KMS-11 (cell line): ENCODE measurements at regions not wholly inside any gene's neighbourhood (a gene's known extent, or its start where the extent isn't known, plus 50 kb on each side); places are given as distances from the start of the nearest gene placed in this dataset.

Experiments used
- H2AFZ ChIP-seq: fragments of 200-600 bp; sonication (generic); 2 replicates; pipeline ENCODE4 v1.6.1; 2016; ENCODE audit warnings: antibody characterized with exemption, mixed run types, low read depth
- H3K27ac ChIP-seq: fragments of 200-600 bp; sonication (generic); 2 replicates; pipeline ENCODE4 v1.6.1; 2016; ENCODE audit warnings: mild to moderate bottlenecking, mixed run types
- H3K27me3 ChIP-seq: fragments of 200-600 bp; sonication (generic); 2 replicates; pipeline ENCODE4 v1.6.1; 2017; ENCODE audit warnings: mild to moderate bottlenecking, low read depth, mixed run types, moderate library complexity; ENCODE audit not compliant: insufficient read depth
- H3K36me3 ChIP-seq: fragments of 200-600 bp; sonication (generic); 2 replicates; pipeline ENCODE4 v1.6.1; 2017; ENCODE audit warnings: mild to moderate bottlenecking, mixed run types; ENCODE audit not compliant: insufficient read depth
- H3K4me1 ChIP-seq: fragments of 200-600 bp; sonication (generic); 2 replicates; pipeline ENCODE4 v1.6.1; 2016; ENCODE audit warnings: mild to moderate bottlenecking, low read depth, mixed run types; ENCODE audit not compliant: poor library complexity, severe bottlenecking
- H3K4me2 ChIP-seq: fragments of 200-600 bp; sonication (generic); 2 replicates; pipeline ENCODE4 v1.7.0; 2016; ENCODE audit warnings: mild to moderate bottlenecking, mixed run types
- H3K4me3 ChIP-seq: fragments of 200-600 bp; sonication (generic); IDR thresholded peaks from 2 replicates; pipeline ENCODE4 v1.6.1; 2017; ENCODE audit warnings: low read depth, low read length, mixed read lengths; ENCODE audit not compliant: insufficient read depth
- H3K79me2 ChIP-seq: fragments of 200-600 bp; sonication (generic); 2 replicates; pipeline ENCODE4 v1.6.1; 2016; ENCODE audit warnings: low read depth, mixed run types; ENCODE audit not compliant: insufficient read depth
- H3K9ac ChIP-seq: fragments of 200-600 bp; sonication (generic); 2 replicates; pipeline ENCODE4 v1.6.1; 2016; ENCODE audit warnings: mild to moderate bottlenecking, mixed run types
- H4K20me1 ChIP-seq: fragments of 200-600 bp; sonication (generic); 2 replicates; pipeline ENCODE4 v1.6.1; 2016; ENCODE audit warnings: mild to moderate bottlenecking, mixed run types; ENCODE audit not compliant: insufficient read depth
- TF ChIP-seq, protein P1 (sequence below): fragments of 200-600 bp; sonication (generic); conservative IDR thresholded peaks from 2 replicates; pipeline ENCODE4 v1.6.1; 2017; ENCODE audit warnings: low read depth, mild to moderate bottlenecking, antibody characterized with exemption, low read length, moderate library complexity, mixed read lengths

DNA sequence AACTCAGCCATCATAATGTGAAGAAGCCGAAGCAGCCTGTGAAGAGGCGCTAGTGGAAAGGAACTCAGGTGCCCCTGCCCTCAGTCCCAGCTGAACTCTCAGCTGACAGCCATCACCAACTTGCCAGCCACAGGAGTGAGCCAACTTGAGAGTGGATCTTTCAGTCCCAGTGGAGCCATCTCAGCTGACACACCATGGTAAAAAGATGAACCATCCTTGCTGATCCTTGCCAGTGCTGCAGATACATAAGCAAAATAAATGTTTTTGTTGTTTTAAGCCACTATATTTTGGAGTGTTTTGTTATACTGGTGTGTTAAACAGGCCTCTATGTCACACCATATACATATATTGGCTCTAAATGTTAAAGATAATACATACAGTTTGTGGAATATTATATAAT lies 195.8 kb upstream of the SPRED2 start:
- no peak overlapping the region for H3K9ac ChIP-seq
- peaks cover 6% of the 10 kb centered on the region for H3K4me1 ChIP-seq
- no peak overlapping the region for H3K4me2 ChIP-seq
- no peak overlapping the region for H3K27ac ChIP-seq
- no peak overlapping the region for H2AFZ ChIP-seq
- H3K4me3 ChIP-seq: no peak overlapping the region
- H3K36me3 ChIP-seq: no peaks in the 10 kb centered on the region
- TF ChIP-seq, protein P1, sequence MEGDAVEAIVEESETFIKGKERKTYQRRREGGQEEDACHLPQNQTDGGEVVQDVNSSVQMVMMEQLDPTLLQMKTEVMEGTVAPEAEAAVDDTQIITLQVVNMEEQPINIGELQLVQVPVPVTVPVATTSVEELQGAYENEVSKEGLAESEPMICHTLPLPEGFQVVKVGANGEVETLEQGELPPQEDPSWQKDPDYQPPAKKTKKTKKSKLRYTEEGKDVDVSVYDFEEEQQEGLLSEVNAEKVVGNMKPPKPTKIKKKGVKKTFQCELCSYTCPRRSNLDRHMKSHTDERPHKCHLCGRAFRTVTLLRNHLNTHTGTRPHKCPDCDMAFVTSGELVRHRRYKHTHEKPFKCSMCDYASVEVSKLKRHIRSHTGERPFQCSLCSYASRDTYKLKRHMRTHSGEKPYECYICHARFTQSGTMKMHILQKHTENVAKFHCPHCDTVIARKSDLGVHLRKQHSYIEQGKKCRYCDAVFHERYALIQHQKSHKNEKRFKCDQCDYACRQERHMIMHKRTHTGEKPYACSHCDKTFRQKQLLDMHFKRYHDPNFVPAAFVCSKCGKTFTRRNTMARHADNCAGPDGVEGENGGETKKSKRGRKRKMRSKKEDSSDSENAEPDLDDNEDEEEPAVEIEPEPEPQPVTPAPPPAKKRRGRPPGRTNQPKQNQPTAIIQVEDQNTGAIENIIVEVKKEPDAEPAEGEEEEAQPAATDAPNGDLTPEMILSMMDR: no peak
- H3K27me3 ChIP-seq: no peaks in the 10 kb centered on the region
- no peaks in the 10 kb centered on the region for H3K79me2 ChIP-seq
- H4K20me1 ChIP-seq: no peaks in the 10 kb centered on the region

DNA sequence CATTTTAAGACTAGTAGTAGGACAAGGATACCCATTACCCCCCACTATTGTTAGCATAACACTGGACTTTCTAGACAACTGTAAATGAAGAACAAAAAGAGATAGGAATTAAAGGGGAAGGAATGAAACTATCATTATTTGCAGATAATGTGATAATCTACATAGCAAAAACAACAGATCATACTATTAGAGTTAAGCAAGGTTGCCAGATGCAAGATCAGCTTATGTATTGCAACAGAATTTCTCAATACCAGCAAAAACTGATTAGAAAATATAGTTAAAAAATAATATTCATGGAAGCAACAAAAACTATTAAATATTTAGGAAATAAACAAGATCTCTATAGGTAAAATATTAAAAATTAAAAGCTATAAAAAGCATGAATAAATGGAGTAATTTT lies 194.4 kb upstream of the SPRED2 start:
- Histone ChIP-seq H3K79me2 (no peaks in the 10 kb centered on the region), H3K4me2 (no peak overlapping the region), H2AFZ (no peak overlapping the region), H3K4me3 (no peak overlapping the region), H3K27ac (no peak overlapping the region), H4K20me1 (no peaks in the 10 kb centered on the region), H3K27me3 (no peaks in the 10 kb centered on the region), H3K4me1 (peaks cover 8% of the 10 kb centered on the region), H3K36me3 (no peaks in the 10 kb centered on the region), H3K9ac (no peak overlapping the region)
- TF ChIP-seq, protein P1: no peak

DNA sequence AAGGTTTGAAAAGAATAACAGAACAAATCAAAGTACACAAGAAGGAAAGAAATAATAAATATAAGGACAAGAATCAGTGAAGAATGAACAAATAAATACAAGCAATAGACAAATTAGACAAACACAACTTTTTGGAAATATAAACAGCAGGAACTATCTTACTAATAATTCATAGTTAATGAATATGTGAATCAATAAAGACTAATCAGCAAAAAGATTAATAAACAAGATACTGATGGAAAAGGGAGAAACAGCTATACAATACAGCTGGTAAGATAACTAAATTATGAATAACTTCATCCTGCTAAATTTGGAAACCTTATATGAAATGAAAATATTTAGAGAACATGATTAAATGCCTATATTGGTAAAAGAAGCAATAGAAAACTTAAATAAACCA lies 193.6 kb upstream of the SPRED2 start:
- H3K79me2 ChIP-seq: no peaks in the 10 kb centered on the region
- no peak overlapping the region for H3K9ac ChIP-seq
- H3K36me3 ChIP-seq: no peaks in the 10 kb centered on the region
- no peak overlapping the region for H3K4me2 ChIP-seq
- no peak overlapping the region for H3K4me3 ChIP-seq
- peaks cover 8% of the 10 kb centered on the region for H3K4me1 ChIP-seq
- TF ChIP-seq, protein P1: no peak
- H3K27ac ChIP-seq: no peak overlapping the region
- no peaks in the 10 kb centered on the region for H4K20me1 ChIP-seq
- H3K27me3 ChIP-seq: no peaks in the 10 kb centered on the region
- H2AFZ ChIP-seq: no peak overlapping the region

DNA sequence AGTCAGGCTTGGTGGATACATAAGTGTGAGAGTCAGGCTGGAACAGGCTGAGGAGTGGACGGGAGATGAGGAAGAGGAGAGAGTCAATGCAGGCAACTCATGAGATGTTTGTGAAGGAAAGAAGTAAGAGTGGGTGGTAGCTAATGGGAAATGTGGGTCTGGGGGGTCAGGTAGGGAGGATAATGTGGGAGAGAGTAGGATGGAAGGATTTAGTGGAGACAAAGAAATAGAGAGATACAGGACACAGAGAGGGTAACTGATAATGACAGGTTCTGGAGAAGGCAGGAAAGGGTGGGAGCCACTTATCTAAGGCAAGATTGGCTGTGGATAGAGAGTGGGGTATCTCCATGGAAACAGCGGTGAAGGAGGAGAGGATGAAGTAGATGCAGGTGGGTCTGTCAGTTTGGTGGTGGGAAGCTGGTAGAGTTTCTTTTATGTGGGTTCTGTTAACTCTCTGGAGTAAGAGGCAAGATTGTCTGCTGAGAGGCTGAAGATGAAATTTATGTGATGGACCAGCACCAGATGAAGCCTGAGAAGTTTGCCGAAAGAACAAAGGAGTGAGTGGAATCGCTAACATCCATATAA lies 190.6 kb upstream of the SPRED2 start:
- H2AFZ ChIP-seq: no peak overlapping the region
- peaks cover 8% of the 10 kb centered on the region for H3K4me1 ChIP-seq
- no peak overlapping the region for H3K4me3 ChIP-seq
- H3K36me3 ChIP-seq: no peaks in the 10 kb centered on the region
- H3K79me2 ChIP-seq: no peaks in the 10 kb centered on the region
- H4K20me1 ChIP-seq: no peaks in the 10 kb centered on the region
- no peak overlapping the region for H3K27ac ChIP-seq
- no peak overlapping the region for H3K4me2 ChIP-seq
- TF ChIP-seq, protein P1: no peak
- H3K9ac ChIP-seq: no peak overlapping the region
- H3K27me3 ChIP-seq: no peaks in the 10 kb centered on the region
